ENCODE measurements at regions not wholly inside any gene's neighbourhood (a gene's known extent, or its start where the extent isn't known, plus 50 kb on each side); places are given as distances from the start of the nearest gene placed in this dataset.

- ATAC-seq (replicated peaks in 1 of 2) (no peak), DNase-seq (no peak)
- Mint-ChIP-seq H3K4me1 (ENCODE audit: low read depth) (no peaks in the 10 kb centered on the region), H3K27ac (no peak overlapping the region), H3K27me3 (ENCODE audit: low read depth) (no peaks in the 10 kb centered on the region), H3K9me3 (peaks cover 4 to 5% of the 10 kb centered on the region in 2 donors), H3K36me3 (ENCODE audit: insufficient read depth in 2 of 2) (no peaks in the 10 kb centered on the region), H3K4me3 (no peak overlapping the region)
Observed at GRCh38 chr3:162764808-162765071, 1268.1 kb downstream of the OTOL1 start.

- Mint-ChIP-seq H3K4me3 (no peak overlapping the region), H3K36me3 (ENCODE audit: insufficient read depth in 2 of 2) (no peaks in the 10 kb centered on the region), H3K4me1 (ENCODE audit: low read depth) (no peaks in the 10 kb centered on the region), H3K27me3 (ENCODE audit: low read depth) (no peaks in the 10 kb centered on the region), H3K27ac (no peak overlapping the region), H3K9me3 (peaks cover 4 to 5% of the 10 kb centered on the region in 2 donors)
- no peak for DNase-seq
- ATAC-seq (replicated peaks in 1 of 2), result no peak
Observed at GRCh38 chr3:162765524-162765923, 1268.9 kb downstream of the OTOL1 start.

GRCh38 chr3:162769564-162769963, 1273.0 kb downstream of the OTOL1 start:
- H3K4me1 Mint-ChIP-seq (ENCODE audit: low read depth), result no peaks in the 10 kb centered on the region
- DNase-seq, result no peak
- no peaks in the 10 kb centered on the region for H3K27me3 Mint-ChIP-seq (ENCODE audit: low read depth)
- H3K9me3 Mint-ChIP-seq, result peaks cover 0 to 3% of the 10 kb centered on the region in 2 donors
- H3K4me3 Mint-ChIP-seq, result no peak overlapping the region
- ATAC-seq (replicated peaks in 1 of 2), result no peak
- no peak overlapping the region for H3K27ac Mint-ChIP-seq
- no peaks in the 10 kb centered on the region for H3K36me3 Mint-ChIP-seq (ENCODE audit: insufficient read depth in 2 of 2)

GRCh38 chr3:162770551-162770950, 1273.9 kb downstream of the OTOL1 start:
- H3K27ac Mint-ChIP-seq, result no peak overlapping the region
- H3K4me3 Mint-ChIP-seq, result no peak overlapping the region
- peaks cover 2 to 4% of the 10 kb centered on the region in 2 donors for H3K9me3 Mint-ChIP-seq
- no peaks in the 10 kb centered on the region for H3K36me3 Mint-ChIP-seq (ENCODE audit: insufficient read depth in 2 of 2)
- no peaks in the 10 kb centered on the region for H3K27me3 Mint-ChIP-seq (ENCODE audit: low read depth)
- no peaks in the 10 kb centered on the region for H3K4me1 Mint-ChIP-seq (ENCODE audit: low read depth)
- no peak for DNase-seq
- no peak for ATAC-seq (replicated peaks in 1 of 2)

GRCh38 chr3:162774613-162775100, 1278.0 kb downstream of the OTOL1 start:
- no peaks in the 10 kb centered on the region for H3K36me3 Mint-ChIP-seq (ENCODE audit: insufficient read depth in 2 of 2)
- no peak overlapping the region for H3K4me3 Mint-ChIP-seq
- no peaks in the 10 kb centered on the region for H3K27me3 Mint-ChIP-seq (ENCODE audit: low read depth)
- peaks cover 2 to 5% of the 10 kb centered on the region in 2 donors for H3K9me3 Mint-ChIP-seq
- H3K4me1 Mint-ChIP-seq (ENCODE audit: low read depth), result no peaks in the 10 kb centered on the region
- ATAC-seq (replicated peaks in 1 of 2) (no peak), DNase-seq (no peak)
- H3K27ac Mint-ChIP-seq, result no peak overlapping the region

- Mint-ChIP-seq H3K4me1 (ENCODE audit: low read depth) (no peaks in the 10 kb centered on the region), H3K27ac (no peak overlapping the region), H3K36me3 (ENCODE audit: insufficient read depth in 2 of 2) (no peaks in the 10 kb centered on the region), H3K9me3 (peaks cover 2 to 10% of the 10 kb centered on the region in 2 donors), H3K27me3 (ENCODE audit: low read depth) (no peaks in the 10 kb centered on the region), H3K4me3 (no peak overlapping the region)
- no peak for ATAC-seq (replicated peaks in 1 of 2)
- no peak for DNase-seq
Observed at GRCh38 chr3:162776148-162776547, 1279.5 kb downstream of the OTOL1 start.

- no peak overlapping the region for H3K27ac Mint-ChIP-seq
- H3K9me3 Mint-ChIP-seq, result peaks cover 2 to 11% of the 10 kb centered on the region in 2 donors
- no peaks in the 10 kb centered on the region for H3K4me1 Mint-ChIP-seq (ENCODE audit: low read depth)
- no peak overlapping the region for H3K4me3 Mint-ChIP-seq
- no peak for DNase-seq
- ATAC-seq (replicated peaks in 1 of 2), result no peak
- H3K27me3 Mint-ChIP-seq (ENCODE audit: low read depth), result no peaks in the 10 kb centered on the region
- no peaks in the 10 kb centered on the region for H3K36me3 Mint-ChIP-seq (ENCODE audit: insufficient read depth in 2 of 2)
Observed at GRCh38 chr3:162777118-162777517, 1280.5 kb downstream of the OTOL1 start.

GRCh38 chr3:162780313-162780712, 1283.7 kb downstream of the OTOL1 start:
- no peaks in the 10 kb centered on the region for H3K36me3 Mint-ChIP-seq (ENCODE audit: insufficient read depth in 2 of 2)
- ATAC-seq (replicated peaks in 1 of 2) (no peak), DNase-seq (no peak)
- H3K9me3 Mint-ChIP-seq, result peaks cover 0 to 15% of the 10 kb centered on the region in 2 donors
- no peak overlapping the region for H3K27ac Mint-ChIP-seq
- no peak overlapping the region for H3K4me3 Mint-ChIP-seq
- no peaks in the 10 kb centered on the region for H3K4me1 Mint-ChIP-seq (ENCODE audit: low read depth)
- H3K27me3 Mint-ChIP-seq (ENCODE audit: low read depth), result no peaks in the 10 kb centered on the region

- DNase-seq (no peak), ATAC-seq (replicated peaks in 1 of 2) (no peak)
- Mint-ChIP-seq H3K4me1 (ENCODE audit: low read depth) (no peaks in the 10 kb centered on the region), H3K4me3 (no peak overlapping the region), H3K36me3 (ENCODE audit: insufficient read depth in 2 of 2) (no peaks in the 10 kb centered on the region), H3K27ac (no peak overlapping the region), H3K27me3 (ENCODE audit: low read depth) (no peaks in the 10 kb centered on the region), H3K9me3 (peaks cover 0 to 7% of the 10 kb centered on the region in 2 donors)
Observed at GRCh38 chr3:162799910-162800309, 1303.3 kb downstream of the OTOL1 start.

GRCh38 chr3:162802228-162802965, 1305.8 kb downstream of the OTOL1 start:
- Mint-ChIP-seq H3K36me3 (ENCODE audit: insufficient read depth in 2 of 2) (no peaks in the 10 kb centered on the region), H3K27ac (no peak overlapping the region), H3K27me3 (ENCODE audit: low read depth) (no peaks in the 10 kb centered on the region), H3K9me3 (peaks cover 0 to 5% of the 10 kb centered on the region in 2 donors), H3K4me1 (ENCODE audit: low read depth) (no peaks in the 10 kb centered on the region), H3K4me3 (no peak overlapping the region)
- DNase-seq, result no peak
- ATAC-seq (replicated peaks in 1 of 2), result no peak

GRCh38 chr3:162810776-162811175, 1314.2 kb downstream of the OTOL1 start:
- peaks cover 1 to 6% of the 10 kb centered on the region in 2 donors for H3K9me3 Mint-ChIP-seq
- no peak for ATAC-seq (replicated peaks in 1 of 2)
- no peaks in the 10 kb centered on the region for H3K27me3 Mint-ChIP-seq (ENCODE audit: low read depth)
- no peak overlapping the region for H3K4me3 Mint-ChIP-seq
- no peaks in the 10 kb centered on the region for H3K36me3 Mint-ChIP-seq (ENCODE audit: insufficient read depth in 2 of 2)
- no peaks in the 10 kb centered on the region for H3K4me1 Mint-ChIP-seq (ENCODE audit: low read depth)
- no peak for DNase-seq
- no peak overlapping the region for H3K27ac Mint-ChIP-seq

GRCh38 chr3:162842549-162843216, 1346.1 kb downstream of the OTOL1 start:
- no peak overlapping the region for H3K4me3 Mint-ChIP-seq

GRCh38 chr3:162845918-162846317, 1349.3 kb downstream of the OTOL1 start:
- Mint-ChIP-seq H3K36me3 (ENCODE audit: insufficient read depth in 2 of 2) (no peaks in the 10 kb centered on the region), H3K27ac (no peak overlapping the region), H3K4me1 (ENCODE audit: low read depth) (no peaks in the 10 kb centered on the region), H3K9me3 (peaks cover under 1 to 8% of the 10 kb centered on the region in 2 donors), H3K4me3 (no peak overlapping the region), H3K27me3 (ENCODE audit: low read depth) (no peaks in the 10 kb centered on the region)
- DNase-seq (no peak), ATAC-seq (replicated peaks in 1 of 2) (no peak)

More at GRCh38 chr3:162842549-162843216, 1346.1 kb downstream of the OTOL1 start:
- DNase-seq (no peak), ATAC-seq (replicated peaks in 1 of 2) (no peak)
- Mint-ChIP-seq H3K4me1 (ENCODE audit: low read depth) (no peaks in the 10 kb centered on the region), H3K9me3 (peaks cover 0 to 7% of the 10 kb centered on the region in 2 donors), H3K27ac (no peak overlapping the region), H3K27me3 (ENCODE audit: low read depth) (no peaks in the 10 kb centered on the region), H3K36me3 (ENCODE audit: insufficient read depth in 2 of 2) (no peaks in the 10 kb centered on the region)

GRCh38 chr3:162847511-162847910, 1350.9 kb downstream of the OTOL1 start:
- Mint-ChIP-seq H3K27ac (no peak overlapping the region), H3K27me3 (ENCODE audit: low read depth) (no peaks in the 10 kb centered on the region), H3K4me3 (no peak overlapping the region), H3K36me3 (ENCODE audit: insufficient read depth in 2 of 2) (no peaks in the 10 kb centered on the region), H3K9me3 (peaks cover 3 to 10% of the 10 kb centered on the region in 2 donors), H3K4me1 (ENCODE audit: low read depth) (no peaks in the 10 kb centered on the region)
- ATAC-seq (replicated peaks in 1 of 2), result no peak
- no peak for DNase-seq

Data from activated T-cell treated with anti-CD3 and anti-CD28 coated beads, Interleukin-2, amount 50 U/mL, for 72 hours (primary cell).